Muscle of back (tissue), 3 donors: ENCODE measurements at regions not wholly inside any gene's neighbourhood (a gene's known extent, or its start where the extent isn't known, plus 50 kb on each side); places are given as distances from the start of the nearest gene placed in this dataset.
A peak's percentile ranks its signal among the peaks of the same experiment; 100 is the strongest.
"Not testable (repeated sequence)": the region's sequence is repeated elsewhere in the genome, so short reads cannot be mapped to it uniquely, and the experiment has no call there.

Experiments
- DNase-seq, 3 donors: peaks; one replicate each; pipeline versions ENCODE4 v3.0.0 to v3.0.0-alpha.2; 2013

- DNase-seq = no peak
These were observed 248.3 kb upstream of the NEGR1 start for GRCh38 chr1:72530646-72531045.

DNA sequence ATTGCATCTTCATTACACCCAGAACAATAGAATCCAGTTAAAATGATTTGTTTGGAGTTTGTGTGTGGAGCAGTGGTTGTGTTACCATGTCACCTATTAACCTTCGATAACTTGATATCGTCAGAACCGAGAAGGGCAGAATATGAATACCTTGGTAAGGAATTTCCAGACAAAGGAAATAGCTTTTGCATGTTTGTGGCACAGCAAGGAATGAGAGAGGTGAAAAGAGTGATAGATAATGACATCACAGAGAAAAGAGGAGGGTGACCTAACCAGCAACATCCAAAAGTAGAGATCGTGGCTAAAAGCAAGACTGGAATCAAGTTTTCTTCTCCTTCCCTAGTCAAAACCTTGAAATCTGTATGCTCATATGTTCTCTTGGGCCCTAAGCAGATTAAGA is 244.6 kb upstream of the NEGR1 start:
- DNase-seq = no peak

- DNase-seq = no peak
These were observed 241.7 kb upstream of the NEGR1 start for GRCh38 chr1:72524021-72524420.

DNA sequence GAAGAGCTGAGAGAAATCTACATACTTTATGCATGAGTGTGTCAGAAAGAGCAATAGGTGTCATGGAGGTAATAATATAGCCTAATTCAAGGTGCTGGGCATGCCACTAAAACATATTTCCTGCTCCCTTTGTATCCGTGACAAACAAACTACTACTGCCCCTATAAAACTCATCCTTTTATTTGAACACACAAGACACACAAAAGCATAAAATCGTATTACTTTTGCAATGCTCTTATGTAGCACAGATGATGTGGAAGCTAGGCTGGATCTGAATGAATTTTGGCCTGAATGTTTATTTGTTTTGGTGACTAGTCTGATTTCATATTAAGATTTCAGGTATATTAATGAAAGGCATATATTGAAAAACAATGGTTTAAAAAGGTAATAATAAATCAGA is 239.3 kb upstream of the NEGR1 start:
- no peak for DNase-seq

GRCh38 chr1:72516826-72517225 is 234.5 kb upstream of the NEGR1 start:
- DNase-seq = no peak

DNA sequence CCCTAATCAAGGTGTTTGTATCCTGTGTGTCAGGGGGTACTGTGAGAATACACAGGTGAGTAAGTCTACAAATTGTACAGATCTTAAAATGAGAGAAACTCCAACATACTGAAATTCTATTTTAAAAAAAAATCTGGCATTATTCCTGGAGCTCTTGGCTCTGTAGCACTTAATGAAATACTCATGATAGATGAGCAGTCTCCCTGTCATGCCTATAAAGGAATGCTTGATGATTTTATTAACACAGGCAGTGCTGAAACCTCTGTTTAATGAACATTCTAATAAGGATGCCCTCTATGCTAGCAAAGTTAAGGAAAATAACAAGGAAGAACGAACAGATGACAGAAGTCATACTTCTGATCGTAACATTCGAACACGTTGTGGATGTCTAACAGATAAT is 233.9 kb upstream of the NEGR1 start:
- no peak for DNase-seq

- DNase-seq = no peak
These were observed 216.0 kb upstream of the NEGR1 start for GRCh38 chr1:72498371-72498770.

- no peak for DNase-seq
These were observed 207.5 kb upstream of the NEGR1 start for GRCh38 chr1:72489801-72490200.

GRCh38 chr1:72485801-72486200 is 203.5 kb upstream of the NEGR1 start:
- peak; percentile 38 to 76 (median 64) for DNase-seq

DNA sequence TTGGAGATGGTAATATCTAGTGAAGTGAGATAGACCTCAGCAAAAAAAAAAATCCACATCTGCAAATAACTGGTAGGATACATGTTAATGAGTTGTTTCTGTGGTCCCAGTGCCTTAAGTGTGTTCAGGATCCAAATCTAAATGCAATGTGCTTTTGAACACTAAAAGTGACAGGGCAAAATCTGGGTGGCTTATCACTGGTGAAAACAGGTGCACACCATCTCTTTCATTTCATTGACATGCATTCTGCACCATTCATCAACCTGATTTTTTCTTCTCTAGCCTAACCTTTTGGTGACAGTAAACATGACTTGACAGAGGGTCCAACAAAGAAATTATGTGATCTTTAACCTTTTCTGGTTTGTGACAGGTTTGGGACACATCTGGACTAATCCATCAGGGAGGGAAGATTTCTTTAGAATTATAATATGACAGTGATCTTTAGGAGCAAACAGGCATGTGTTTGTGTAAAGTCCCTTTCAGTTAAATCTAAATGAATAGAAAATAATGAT is 201.6 kb upstream of the NEGR1 start:
- DNase-seq = no peak

- DNase-seq = no peak
These were observed 200.5 kb upstream of the NEGR1 start for GRCh38 chr1:72482736-72483413.

GRCh38 chr1:72481420-72481970 is 199.2 kb upstream of the NEGR1 start:
- no peak for DNase-seq

GRCh38 chr1:72466376-72466775 is 184.0 kb upstream of the NEGR1 start:
- DNase-seq = peak in 1 of 3 donors; percentile 2

DNA sequence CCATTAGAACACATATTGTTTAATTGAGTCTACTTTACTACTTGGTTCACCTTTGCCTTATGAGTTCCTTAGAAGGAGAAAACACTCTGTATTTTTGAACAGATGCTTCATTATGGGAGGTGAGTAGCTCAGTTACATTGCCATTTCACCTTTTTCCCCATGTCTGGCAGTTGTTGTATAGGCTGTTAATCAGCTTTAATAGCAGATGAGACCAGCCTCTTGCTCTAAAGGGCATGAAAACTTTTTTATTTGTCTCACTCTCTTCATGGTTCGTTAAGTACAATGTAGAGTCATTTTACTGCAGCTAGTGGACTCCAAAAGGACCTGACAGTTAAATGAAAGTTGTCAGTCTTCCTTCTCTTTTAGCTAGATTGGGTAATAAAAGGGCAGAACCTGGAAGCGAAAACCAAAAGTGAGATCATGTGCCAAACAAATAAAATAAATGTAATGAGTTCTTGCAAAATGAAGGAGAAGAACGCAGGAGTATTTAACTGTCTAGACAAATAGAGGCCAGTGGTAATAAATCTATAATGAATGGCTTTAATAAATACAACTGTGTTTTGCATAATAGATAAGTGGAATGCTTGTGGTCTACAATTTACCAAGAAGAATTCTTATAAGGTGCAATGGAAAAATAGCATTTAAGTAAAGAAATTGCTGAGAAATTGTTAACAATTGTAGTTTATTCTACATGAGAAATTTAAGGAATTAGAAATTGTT is 180.0 kb upstream of the NEGR1 start:
- DNase-seq = no peak

DNA sequence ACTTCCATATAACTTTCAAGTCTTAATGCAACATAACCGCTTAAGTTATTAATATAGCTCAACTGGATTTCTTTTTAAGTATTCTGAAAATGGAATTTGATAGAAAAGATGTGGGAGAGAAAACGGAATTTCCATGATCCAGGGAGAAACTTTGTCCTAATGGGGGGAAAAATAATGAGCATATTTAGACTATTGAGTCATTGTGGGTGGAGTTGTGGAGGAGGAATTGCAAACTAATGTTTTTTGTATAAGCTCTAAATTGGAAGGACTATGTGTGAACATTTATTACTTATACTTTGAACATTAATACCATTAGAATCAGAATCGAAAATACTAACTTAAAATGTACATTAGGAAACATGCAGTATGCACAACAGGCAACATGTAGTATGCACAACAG is 159.9 kb upstream of the NEGR1 start:
- DNase-seq = no peak

DNA sequence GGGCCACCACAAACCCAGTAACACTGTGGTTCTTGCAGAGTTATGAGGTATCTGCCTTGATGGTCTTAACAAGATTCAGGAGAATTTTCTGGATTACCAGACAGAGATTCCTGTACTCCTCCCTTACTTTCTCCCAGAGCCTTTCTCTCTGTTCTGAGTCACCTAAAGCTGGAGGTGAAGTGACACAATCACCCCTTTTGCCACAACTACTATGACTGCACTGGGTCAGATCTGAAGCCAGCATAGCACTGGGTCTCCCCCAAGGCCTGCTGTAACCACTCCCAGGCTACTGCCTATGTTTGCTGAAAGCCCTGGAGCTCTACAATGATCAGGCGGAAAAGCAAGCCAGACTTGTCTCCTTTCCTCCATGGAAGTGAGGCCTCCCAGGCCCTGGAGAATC is 156.7 kb upstream of the NEGR1 start:
- no peak for DNase-seq

DNA sequence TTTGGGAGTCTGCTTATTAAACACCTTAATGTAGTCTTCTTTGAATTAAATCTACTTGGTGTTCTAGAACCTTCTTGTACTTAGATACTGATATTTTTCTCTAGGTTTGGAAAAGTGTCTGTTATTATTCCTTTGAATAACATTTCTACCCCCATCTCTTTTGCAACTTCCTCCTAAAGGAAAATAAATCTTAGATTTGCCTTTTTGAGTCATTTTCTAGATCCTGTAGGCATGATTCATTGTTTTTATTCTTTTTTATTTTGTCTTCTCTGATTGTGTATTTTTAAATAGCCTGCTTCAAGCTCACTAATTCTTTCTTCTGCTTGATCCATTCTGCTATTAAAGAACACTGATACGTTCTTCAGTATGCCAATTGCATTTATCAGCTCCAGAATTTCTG is 155.9 kb upstream of the NEGR1 start:
- no peak for DNase-seq

GRCh38 chr1:72435025-72435424 is 152.7 kb upstream of the NEGR1 start:
- peak in 1 of 3 donors; percentile 21 for DNase-seq

DNA sequence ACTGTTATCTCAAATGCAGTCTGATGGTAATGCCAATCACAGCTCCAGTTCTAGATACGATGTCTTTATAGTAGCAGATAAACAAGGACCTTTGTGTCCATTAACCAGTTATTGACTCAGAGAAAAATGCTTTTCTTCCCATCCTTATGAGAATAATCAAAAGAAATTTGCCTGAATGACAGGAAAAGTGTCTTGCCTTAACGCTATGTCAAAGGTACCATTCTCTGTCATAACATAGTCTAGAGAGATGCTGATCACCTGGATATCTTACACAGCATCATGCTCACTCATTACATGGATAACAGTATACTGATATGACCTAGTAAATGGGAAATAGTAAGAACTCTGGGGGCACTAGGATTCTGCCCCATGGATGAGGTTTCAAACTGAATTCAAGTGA is 151.7 kb upstream of the NEGR1 start:
- DNase-seq = no peak

- no peak for DNase-seq
These were observed 151.3 kb upstream of the NEGR1 start for GRCh38 chr1:72433591-72433990.

GRCh38 chr1:72432645-72433267 is 150.4 kb upstream of the NEGR1 start:
- DNase-seq = no peak

GRCh38 chr1:72431810-72432209 is 149.5 kb upstream of the NEGR1 start:
- no peak for DNase-seq

- not testable (repeated sequence) for DNase-seq
These were observed 145.9 kb upstream of the NEGR1 start for GRCh38 chr1:72428276-72428675.
